Activated CD4-positive, alpha-beta T cell treated with anti-CD3 and anti-CD28 coated beads, Interleukin-2, Interleukin-6, amounts not matched to agents 100 ng/mL and 50 ng/mL, durations not matched to agents 16 hours and 8 hours (primary cell): ENCODE measurements at regions not wholly inside any gene's neighbourhood (a gene's known extent, or its start where the extent isn't known, plus 50 kb on each side); places are given as distances from the start of the nearest gene placed in this dataset.

Source experiments
- DNase-seq: peaks from one replicate; pipeline ENCODE4 v3.0.0-alpha.2; 2020

DNA sequence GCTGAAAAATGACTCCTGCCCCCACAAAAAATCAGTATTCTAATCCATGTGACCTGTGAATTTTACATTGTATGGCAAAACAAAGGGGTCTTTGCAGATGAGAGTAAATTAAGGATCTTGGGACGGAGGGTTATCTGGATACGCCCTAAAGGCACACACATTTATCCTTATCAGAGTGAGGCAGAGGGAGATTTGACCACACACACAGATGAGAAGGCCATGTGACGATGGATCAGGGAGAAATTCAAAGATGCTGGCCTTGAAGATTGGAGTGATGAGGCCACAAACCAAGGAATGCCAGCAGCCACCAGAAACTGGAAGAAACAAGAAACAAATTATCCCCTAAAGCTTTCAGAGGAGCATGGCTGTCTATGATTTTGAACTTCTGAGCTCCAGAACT, 288.5 kb downstream of the XXYLT1 start:
- no peak for DNase-seq

DNA sequence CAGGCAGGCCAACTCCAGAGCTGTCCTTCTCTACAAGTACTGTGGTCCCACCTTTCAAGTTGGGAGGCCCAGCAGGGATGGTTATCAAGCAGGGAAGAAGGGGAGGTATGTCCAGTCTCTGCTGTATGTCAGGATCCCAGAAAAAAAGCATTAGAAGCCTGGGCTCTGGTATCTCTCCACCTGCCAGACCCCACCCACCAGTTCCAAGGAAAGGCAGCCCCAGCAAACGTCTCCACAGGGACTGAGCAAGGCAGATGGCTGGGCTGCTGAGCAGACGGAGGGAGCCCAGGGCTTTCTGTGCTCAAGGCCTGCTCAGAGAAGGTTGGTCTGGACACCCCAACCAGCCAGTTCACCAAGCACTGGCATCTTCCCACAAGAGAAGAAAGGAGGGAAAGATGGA, 287.8 kb downstream of the XXYLT1 start:
- DNase-seq, result no peak

DNA sequence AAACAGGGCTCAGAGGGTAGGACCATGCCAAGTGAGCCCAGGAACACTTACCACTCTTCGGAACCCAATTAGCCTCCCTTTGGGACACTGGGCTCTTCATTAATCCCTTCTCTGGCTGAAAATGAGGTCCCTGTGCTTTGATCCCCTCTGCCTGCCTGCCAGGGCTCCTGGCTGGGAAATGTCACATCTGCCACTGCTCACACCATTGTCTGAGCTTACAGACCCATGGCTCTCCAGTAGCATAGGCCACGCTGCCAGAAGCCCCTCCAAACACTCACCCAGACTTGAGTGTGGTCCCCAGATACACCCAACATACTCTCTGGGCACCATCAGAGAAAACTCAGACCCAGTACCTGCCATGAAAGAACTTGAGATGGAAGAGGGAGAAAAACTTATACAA, 287.3 kb downstream of the XXYLT1 start:
- no peak for DNase-seq

DNA sequence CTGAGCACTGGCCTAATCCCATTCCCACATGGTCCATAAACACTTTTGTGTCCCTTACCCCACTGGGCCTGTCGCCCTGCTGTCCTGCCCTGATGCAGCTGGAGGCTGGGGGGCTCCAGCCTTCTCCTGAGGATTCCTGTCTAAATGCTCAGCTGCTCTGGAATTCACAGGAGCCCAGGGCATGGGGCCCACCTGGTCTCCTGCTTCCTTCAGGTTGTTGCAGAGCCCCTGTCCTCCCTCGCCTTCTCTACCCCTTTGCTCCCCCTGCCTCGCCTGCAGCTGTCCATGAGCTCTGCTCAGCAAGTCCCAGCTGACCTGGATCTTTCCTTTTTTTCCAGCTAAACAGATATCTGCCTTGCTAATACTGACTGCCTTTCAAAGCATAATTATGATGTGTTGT, 286.9 kb downstream of the XXYLT1 start:
- DNase-seq, result no peak

DNA sequence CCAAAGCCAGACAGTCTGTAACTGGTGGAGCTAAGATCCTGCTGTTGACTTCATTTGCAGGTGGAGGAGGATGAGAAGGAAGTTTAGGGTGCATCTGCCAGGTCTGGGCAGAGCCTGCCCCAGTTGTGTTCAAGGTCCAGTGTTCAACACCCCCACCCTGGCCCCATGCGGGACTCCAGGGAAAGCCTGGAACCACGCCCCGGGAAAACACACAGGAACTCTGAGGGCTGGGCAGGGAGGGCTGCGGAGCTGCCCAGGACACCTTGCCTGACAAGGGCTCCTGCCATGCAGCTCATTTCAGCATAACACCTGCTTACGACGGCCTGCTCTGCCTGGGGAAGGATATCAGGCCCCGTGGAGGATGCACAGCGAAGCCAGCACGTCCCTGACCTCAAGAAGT, 286.3 kb downstream of the XXYLT1 start:
- DNase-seq, result no peak

DNA sequence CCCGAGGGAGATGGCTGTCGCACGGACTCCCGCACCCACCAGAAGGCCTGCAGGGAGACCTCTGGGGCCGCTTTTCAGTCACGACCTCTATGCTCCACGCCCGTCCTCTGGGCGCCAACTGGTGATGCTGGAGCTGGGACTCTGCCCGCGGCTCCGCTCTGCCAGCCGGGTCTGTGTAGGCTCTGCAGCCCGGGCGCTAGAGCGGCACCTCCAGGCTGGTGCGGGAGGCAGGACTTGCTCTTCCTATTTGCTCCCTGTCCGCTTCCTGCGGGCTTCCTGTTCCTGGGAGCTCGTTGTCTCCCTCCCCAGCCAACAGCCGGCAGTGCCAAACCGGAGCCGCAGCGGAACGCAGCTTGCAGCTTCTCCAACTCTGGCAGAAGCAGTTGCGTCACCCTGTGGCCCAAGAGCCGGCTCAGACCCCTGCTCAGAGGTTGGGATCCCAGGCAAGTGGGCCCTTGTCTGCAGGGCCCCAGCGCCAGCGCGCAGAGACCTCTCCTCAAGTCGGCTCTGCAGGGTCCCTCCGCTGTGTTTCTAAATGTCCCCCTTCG, 285.9 kb downstream of the XXYLT1 start:
- DNase-seq, result no peak

DNA sequence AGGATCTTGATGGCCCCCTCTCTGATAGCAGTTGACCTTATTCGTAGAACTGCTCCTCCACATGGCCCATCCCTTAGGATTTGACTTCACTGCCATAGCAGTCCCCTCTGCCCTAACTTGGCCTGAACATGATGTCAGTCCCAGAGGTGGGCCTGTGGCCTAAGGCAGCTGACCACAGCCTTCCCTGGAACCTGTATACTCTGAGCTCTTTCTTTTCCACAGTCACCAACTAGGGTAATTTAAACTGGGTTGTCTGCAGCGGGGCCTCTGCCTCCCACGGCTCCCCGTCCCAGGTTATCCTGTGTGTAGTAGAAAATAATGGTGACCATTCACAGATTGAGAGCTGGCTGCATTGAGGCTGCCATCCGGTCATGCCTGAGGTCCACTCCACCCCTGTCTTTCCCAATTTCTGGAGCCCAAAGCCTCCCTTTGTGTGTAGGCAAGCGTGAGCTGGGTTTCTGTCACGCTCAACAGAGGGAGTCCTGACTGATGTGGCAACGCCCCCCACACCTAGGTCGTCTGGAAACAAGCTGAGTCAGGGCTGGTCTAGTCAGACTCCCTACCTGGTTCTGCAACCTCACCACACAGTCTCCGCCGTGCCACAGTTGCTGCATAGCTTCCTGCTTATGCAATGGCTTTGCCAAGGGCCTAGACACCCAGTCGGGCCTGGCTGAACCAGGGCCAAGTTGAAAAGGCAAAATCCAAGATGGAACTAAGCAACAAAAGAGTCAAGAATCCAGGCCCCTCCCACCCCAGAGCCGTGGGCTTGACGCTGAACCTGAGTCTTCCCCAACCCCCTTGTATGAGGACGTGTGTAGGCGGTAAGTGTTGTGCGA, 284.5 kb downstream of the XXYLT1 start:
- peak; percentile 19 for DNase-seq

DNA sequence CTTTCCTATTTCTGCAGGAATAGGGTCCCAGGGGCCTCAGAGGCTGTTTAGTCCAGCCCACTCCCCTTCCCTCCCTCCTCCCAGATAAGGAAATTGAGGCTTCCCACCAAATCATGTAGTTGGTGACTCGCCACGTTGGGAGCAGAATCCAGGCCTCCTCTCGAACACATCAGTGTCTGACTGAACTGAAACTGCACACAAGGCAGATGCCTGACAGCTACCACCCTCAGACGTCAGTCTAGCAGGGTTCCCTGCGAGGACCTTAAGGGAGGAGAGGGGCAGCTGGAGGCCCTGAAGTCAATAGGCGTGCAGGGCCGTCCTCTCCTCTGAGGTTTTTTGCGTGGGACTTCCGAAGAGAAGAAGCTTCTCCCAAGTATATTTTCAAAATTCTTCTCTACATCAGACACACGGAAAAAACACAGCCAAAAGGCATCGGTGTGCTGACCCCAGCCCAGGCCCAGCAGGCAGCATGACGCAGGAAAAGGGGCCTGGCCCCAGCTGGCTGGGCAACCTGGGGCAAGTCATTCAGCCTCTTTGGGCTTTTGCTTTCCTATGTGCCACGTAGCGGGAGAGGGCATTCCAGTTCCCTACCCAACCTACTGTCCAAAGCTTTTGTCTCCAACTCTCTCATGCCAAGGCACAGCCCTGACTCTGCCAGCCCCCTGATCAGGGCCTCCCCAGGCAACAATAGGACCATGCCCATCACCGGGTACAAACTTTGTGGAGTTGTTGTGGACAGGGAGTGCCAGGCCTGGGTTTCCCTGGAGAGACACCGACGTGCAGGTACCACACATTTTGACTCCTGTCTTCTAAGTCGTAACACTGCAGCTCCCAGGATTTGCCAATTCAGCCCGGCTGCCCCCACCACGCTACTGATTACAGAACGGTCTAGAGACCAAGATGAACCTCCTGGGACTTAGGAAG, 283.1 kb downstream of the XXYLT1 start:
- DNase-seq, result no peak

DNA sequence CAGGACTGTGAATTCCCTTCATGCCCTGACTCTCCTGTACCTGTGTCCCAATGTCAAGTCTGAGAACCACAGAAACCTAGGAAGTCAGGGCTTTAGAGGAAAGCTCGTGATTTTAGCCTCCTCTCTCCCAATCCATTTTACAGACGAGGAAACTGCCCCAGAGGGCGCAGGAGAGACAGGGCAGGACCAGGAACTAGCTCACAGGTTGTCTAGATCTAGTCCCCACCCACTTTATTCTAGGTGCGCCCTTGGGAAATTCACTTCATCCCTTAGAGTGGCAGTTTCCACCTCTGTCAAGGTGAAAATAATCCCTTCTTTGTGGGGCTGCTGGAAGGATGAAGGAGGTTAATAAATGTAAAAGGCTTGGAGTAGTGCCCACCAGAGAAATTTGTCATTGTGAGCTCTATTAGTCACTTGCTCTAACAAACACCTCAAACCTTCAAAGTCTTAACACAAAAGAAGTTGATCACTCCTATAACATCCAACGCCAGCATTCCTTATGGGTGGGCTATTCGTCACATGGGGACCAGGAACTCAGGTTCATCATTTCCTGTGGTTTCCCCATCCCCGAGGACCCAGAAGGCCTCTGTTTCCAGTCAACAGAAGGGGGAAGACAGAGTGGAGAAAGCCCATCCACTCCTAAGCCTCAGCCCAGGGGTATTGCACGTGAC, 282.3 kb downstream of the XXYLT1 start:
- no peak for DNase-seq

DNA sequence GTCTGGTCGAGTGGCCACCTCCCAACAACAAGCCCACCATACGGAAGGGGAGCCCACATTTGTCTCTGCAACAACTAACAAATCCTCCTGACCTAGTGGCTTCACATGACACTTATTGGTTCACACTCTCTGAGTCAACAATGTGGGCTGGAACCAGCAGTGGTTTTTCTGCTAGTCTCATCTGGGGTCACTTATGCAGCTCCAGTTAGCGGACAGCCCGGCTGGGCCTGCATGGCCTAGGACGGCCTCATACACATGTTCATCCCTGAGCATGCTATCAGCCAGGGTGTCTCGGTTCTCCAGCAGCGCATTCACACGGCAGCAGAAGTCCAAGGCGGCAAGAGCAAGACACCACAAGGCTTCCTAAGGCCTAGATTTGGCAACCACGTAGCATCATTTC, 281.7 kb downstream of the XXYLT1 start:
- no peak for DNase-seq

DNA sequence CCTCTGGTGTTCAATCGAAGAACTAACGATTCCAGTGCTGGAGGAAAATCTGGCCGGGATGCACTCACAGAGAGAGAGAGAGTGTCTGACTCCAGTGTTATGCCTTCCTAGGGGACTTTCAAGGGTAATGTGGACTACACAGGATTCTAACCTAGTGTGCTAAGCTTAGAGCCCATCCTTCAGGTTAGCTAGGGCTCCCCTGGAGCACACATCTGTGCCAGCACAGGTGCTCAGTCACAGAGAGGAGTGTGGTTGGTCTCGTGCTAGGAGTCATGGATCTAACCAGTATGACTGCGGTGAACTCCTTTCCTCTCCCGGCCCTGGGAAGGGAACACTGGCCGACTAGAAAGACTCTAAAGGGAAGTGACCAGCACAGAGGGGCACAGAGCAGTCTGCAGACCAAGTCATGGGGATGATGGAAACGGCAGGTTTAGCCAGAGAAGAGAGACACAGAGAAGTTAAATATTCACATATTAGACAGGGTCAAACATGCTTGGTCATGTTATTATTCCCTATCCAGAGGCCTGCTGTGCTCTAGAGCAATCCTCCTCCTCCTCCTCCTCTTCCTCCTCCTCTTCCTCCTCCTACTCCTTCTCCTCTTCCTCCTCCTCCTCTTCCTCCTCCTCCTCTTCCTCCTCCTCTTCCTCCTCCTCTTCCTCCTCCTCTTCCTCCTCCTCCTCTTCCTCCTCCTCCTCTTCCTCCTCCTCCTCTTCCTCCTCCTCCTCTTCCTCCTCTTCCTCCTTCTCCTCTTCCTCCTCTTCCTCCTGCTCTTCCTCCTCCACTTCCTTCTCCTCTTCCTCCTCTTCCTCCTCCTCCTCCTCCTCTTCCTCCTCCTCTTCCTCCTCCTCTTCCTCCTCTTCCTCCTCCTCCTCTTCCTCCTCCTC, 280.3 kb downstream of the XXYLT1 start:
- no peak for DNase-seq

DNA sequence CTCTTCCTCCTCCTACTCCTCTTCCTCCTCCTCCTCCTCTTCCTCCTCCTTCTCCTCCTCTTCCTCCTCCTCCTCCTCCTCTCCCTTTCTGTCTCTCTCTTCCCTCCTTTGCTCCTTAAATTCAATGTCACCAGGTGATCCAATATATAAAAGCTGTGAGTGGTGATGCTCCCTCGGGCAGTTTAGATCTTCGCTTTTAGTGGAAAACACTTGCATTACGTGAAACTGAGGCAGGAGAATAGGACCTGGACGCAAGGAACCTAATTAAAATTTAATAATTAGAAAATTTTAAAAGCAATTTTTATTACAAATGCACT, 279.7 kb downstream of the XXYLT1 start:
- no peak for DNase-seq

DNA sequence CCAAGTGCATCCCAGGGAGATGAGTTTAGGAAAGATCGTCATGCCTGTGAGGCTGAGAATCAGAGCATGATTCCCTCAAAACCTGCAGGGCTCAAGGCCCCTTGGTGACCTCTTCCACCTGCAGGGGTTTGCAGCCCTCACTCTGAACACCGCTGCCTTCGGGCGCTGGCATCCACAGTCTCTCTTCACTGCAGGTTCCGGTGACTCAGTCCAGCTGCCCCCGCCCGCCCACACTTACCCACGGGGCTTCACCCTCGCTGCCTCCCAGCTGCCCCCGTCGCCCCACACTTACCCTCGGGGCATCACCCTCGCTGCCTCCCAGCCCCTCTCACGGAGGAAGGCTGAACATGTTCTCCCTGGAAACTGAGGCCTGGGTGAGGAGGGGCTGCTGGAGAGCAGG, 277.1 kb downstream of the XXYLT1 start:
- no peak for DNase-seq

DNA sequence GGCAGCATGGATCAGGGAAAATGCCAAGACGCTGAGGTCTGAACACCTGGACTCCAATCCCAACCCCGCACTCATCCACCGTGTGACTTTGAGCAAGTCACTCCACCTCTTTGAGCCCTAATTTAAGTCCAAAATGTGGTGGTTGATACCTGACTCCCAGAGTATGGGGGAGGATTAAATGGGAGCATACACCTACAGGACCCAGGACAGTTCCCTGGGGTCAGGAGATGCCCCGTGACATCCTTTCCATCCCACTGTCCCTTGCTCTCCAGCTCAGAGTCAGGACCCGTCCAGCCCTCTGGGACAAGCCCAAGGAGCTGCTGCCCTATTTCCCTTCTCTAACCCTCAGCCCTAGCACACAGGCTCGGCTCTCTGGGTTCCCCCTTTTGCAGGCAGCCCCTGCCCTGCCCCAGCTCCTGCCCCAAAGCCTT, 276.4 kb downstream of the XXYLT1 start:
- DNase-seq, result no peak

DNA sequence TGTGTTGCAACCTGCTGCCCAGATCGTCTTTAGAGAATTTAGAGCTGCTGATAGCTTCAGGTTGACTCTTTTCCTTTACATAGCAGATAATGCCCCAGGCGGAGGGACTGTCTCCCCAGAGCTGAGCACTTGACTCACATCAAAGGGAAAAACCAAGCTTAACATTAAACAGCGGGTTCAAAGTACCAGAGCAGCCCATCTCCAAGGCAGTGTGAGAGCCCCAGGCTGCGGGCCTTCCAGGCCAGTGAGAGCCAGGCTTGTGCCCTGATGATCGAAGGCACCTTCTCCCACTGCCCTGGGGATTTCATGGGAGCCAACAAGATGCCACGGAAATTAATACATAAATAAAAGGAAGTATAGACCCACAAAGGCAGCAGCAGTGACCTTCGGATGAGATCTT, 275.6 kb downstream of the XXYLT1 start:
- no peak for DNase-seq

DNA sequence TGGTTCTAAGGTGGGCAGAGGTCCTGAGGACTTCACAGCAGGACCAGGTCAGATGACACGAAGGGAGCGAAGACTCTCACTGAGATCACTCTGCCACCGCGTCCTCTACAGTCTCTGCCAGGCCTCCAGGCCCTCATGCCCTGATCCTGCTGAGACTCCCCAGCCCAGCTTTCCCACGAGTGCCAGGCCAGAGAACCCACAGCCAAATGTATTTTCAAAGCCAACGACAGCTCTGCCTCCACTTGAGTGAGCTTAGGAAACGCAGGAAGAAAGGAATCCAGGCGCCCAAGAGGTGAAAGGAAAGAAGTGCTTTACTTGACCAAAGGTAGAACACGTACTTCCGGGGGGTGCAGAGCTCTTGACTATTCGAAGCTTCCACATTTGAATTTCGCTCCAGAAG, 275.0 kb downstream of the XXYLT1 start:
- no peak for DNase-seq

DNA sequence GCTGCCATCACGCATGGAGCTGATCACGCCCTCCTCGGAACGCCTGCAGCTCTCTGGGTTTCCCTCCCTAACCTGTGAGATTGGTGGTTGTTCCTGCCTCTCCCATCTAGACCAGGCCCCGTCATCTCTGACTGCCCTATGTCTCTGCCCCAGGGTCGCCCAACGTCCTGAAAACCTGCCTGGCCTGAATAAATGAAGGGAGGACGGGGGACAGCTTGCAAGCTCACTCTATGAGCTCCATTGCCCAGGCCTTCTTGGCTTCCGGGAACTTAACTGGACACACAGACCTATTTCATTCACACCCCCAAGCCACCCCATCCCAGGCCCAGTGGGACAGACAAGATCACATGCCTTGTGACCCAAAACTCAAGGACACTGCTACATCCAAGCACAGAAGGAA, 274.2 kb downstream of the XXYLT1 start:
- DNase-seq, result no peak

DNA sequence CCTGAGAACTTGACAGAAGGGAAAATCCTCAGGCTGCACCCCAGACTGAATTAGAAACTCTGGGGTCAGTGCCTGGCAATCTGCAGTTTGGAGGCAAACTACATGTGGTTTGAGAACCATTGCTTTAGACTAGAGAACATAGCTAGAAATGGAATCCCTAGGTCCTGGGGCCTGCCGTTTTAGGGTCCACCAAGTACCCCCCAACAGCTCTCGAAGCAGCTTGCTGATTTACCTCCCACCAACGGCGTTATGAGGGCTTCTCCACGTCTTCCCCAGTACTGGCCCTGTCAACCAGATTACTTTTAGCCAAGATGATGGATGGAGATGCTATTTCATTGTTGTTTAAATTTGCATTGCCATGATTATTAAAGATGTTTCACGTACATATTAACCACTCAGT, 272.5 kb downstream of the XXYLT1 start:
- no peak for DNase-seq

DNA sequence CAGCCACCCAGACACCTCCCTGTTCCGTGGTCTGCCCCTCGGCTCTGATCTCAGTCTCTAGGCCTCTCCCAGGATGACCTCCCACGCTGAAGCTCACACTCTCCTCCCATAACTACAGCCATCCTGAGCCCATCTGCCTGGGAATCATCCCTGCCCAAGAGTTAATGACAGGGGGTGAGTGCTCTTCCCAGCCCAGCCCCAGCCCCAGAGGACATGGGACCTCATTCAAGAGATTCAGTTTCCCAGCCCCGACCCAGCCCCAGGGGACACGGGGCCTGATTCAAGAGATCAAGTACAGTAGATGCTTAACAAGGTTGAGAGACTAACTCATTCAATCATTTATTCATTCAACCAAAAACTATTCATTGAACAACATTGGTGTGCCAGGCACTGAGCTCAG, 272.0 kb downstream of the XXYLT1 start:
- no peak for DNase-seq

DNA sequence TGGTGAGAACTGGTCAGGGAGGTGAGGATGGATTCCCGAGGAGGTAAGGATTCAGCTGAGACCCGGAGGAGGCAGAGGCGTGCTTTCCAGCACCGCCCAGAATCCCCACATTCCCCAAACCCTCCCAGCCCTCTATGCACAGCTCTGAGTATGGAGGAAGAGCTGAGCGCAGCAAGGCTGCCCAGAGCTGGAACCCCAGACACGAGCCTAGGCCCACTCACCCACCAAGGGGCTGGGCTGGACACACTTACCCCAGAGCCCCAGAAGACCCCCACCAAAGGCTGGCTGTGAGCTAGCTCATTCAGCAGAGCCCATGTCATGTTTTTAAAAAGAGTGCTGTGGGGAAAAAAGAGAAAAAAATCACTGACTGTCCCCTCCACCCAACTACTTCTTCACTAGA, 271.5 kb downstream of the XXYLT1 start:
- no peak for DNase-seq

DNA sequence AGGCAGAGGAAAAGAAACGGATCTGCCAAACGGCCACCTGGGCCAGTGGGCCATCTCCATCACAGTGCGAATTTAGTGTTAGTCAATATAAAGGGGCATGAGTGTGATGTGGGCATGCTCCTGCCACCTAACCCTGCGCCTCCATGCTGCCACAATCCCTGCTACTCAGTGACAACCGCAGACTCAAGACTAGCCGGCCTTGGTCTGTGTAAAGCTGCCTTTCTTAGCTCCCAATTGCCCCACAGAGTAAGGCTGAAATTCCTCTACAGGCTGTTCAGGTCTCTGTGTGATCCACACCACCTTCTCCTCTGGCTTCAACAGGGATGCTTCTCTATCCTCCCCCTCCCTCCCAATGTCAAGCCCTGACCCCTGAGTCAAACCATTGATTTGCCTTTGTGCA, 269.7 kb downstream of the XXYLT1 start:
- DNase-seq, result no peak
